Esophagus muscularis mucosa (tissue), 4 donors: ENCODE measurements at regions not wholly inside any gene's neighbourhood (a gene's known extent, or its start where the extent isn't known, plus 50 kb on each side); places are given as distances from the start of the nearest gene placed in this dataset.

Source experiments
- EP300 ChIP-seq: sonication (generic); formaldehyde crosslinking; IDR thresholded peaks from one replicate; pipeline ENCODE4 v1.6.1; 2017; ENCODE audit warnings: antibody characterized with exemption
- POLR2A ChIP-seq: fragments of 450-650 bp; IDR thresholded peaks from one replicate; pipeline ENCODE4 v1.6.1; 2017; ENCODE audit warnings: antibody characterized with exemption, moderate library complexity, mild to moderate bottlenecking, low read depth
- POLR2AphosphoS5 ChIP-seq, 2 donors: sonication (generic); formaldehyde crosslinking; IDR thresholded peaks; one replicate each; pipeline ENCODE4 v1.6.1; 2017; ENCODE audit warnings: antibody characterized with exemption in 2 of 2
- TF ChIP-seq, protein P1 (sequence below), 3 experiments: fragments of 200-600 bp in 2 of 3; fragments of 450-650 bp in 1 of 3; sonication (generic) in 2 of 3; IDR thresholded peaks; one replicate each; pipeline ENCODE4 v1.5.1; 2017 to 2019; ENCODE audit warnings: antibody characterized with exemption in 3 of 3, mild to moderate bottlenecking in 2 of 3, moderate library complexity in 1 of 3

GRCh38 chr4:8696369-8697127, 104.0 kb downstream of the CPZ start:
- TF ChIP-seq POLR2A (no peak), POLR2AphosphoS5 (IDR thresholded peaks at IDR 0.05) (no peak), EP300 (no peak)
- TF ChIP-seq, protein P1, sequence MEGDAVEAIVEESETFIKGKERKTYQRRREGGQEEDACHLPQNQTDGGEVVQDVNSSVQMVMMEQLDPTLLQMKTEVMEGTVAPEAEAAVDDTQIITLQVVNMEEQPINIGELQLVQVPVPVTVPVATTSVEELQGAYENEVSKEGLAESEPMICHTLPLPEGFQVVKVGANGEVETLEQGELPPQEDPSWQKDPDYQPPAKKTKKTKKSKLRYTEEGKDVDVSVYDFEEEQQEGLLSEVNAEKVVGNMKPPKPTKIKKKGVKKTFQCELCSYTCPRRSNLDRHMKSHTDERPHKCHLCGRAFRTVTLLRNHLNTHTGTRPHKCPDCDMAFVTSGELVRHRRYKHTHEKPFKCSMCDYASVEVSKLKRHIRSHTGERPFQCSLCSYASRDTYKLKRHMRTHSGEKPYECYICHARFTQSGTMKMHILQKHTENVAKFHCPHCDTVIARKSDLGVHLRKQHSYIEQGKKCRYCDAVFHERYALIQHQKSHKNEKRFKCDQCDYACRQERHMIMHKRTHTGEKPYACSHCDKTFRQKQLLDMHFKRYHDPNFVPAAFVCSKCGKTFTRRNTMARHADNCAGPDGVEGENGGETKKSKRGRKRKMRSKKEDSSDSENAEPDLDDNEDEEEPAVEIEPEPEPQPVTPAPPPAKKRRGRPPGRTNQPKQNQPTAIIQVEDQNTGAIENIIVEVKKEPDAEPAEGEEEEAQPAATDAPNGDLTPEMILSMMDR (IDR thresholded peaks at IDR 0.05) = no peak
